B cell (primary cell): ENCODE measurements at regions not wholly inside any gene's neighbourhood (a gene's known extent, or its start where the extent isn't known, plus 50 kb on each side); places are given as distances from the start of the nearest gene placed in this dataset.

Source experiments
- ATAC-seq: fragments of 200-7000 bp; cut with Tn5 transposase; one replicate; pipeline ENCODE4 v1.10.0; 2021; ENCODE audit warnings: low read depth, mild to moderate bottlenecking, moderate number of reproducible peaks, moderate library complexity
- CTCF ChIA-PET: fragments of 350-600 bp; sonication (Branson Sonifier 250); formaldehyde crosslinking; loops from one replicate; lab custom pipeline; 2021; ENCODE audit warnings: antibody characterized with exemption, inconsistent platforms; lab: Charles Lee
- POLR2A ChIA-PET: fragments of 350-600 bp; sonication (Branson Sonifier 250); formaldehyde crosslinking; loops from one replicate; lab custom pipeline; 2021; ENCODE audit warnings: antibody characterized with exemption; lab: Charles Lee
- DNase-seq: peaks from one replicate; pipeline ENCODE4 v3.0.0; 2013
- H2AFZ ChIP-seq: 2 replicates; pipeline ENCODE4 v1.6.1; 2012; ENCODE audit warnings: mild to moderate bottlenecking, low read depth, low read length; ENCODE audit not compliant: insufficient read depth, poor library complexity, severe bottlenecking
- H3K27ac ChIP-seq, 2 donors: 1 replicate in 1 of 2; 2 replicates in 1 of 2; pipeline ENCODE4 v1.5.1; 2012 to 2013; ENCODE audit warnings: low read length in 2 of 2, mild to moderate bottlenecking in 2 of 2, moderate library complexity in 1 of 2
- H3K27me3 ChIP-seq, 4 experiments: fragments of 200-600 bp in 1 of 4; sonication (generic) in 1 of 4; replicated peaks in 1 of 4; 1 replicate in 2 of 4; 2 replicates in 2 of 4; pipeline versions ENCODE4 v1.6.1 to v1.7.0; 2013 to 2016; ENCODE audit warnings: low read length in 3 of 4, mild to moderate bottlenecking in 2 of 4, mixed read lengths in 1 of 4, moderate library complexity in 1 of 4; ENCODE audit not compliant: insufficient read depth in 4 of 4, control insufficient read depth in 3 of 4; ENCODE audit errors: control extremely low read depth in 1 of 4
- H3K36me3 ChIP-seq, 2 experiments: replicated peaks in 1 of 2; 1 replicate in 1 of 2; 2 replicates in 1 of 2; pipeline versions ENCODE4 v1.6.1 to v1.7.1; 2013; ENCODE audit warnings: low read length in 1 of 2; ENCODE audit not compliant: insufficient read depth in 2 of 2, control insufficient read depth in 1 of 2; ENCODE audit errors: control extremely low read depth in 1 of 2, extremely low read depth in 1 of 2
- H3K4me1 ChIP-seq, 2 donors: fragments of 200-600 bp in 1 of 2; sonication (generic) in 1 of 2; 1 replicate in 1 of 2; 2 replicates in 1 of 2; pipeline versions ENCODE4 v1.5.1 to v1.6.1; 2013 to 2017; ENCODE audit warnings: low read length in 2 of 2; ENCODE audit not compliant: control insufficient read depth in 2 of 2, insufficient read depth in 2 of 2
- H3K4me2 ChIP-seq: replicated peaks from 2 replicates; pipeline ENCODE3; 2012; ENCODE audit warnings: mild to moderate bottlenecking, low read depth, low read length; ENCODE audit not compliant: poor library complexity, severe bottlenecking
- H3K4me3 ChIP-seq, 5 experiments: fragments of 200-600 bp in 1 of 5; sonication (generic) in 1 of 5; 1 replicate in 3 of 5; 2 replicates in 2 of 5; pipeline versions ENCODE4 v1.5.1 to v1.7.0; 2011 to 2016; ENCODE audit warnings: low read length in 4 of 5, mild to moderate bottlenecking in 4 of 5, low read depth in 2 of 5, control low read depth in 1 of 5, moderate library complexity in 1 of 5; ENCODE audit not compliant: insufficient read depth in 1 of 5; ENCODE audit errors: control extremely low read depth in 1 of 5, extremely low read depth in 1 of 5
- H3K79me2 ChIP-seq: fragments of 200-600 bp; sonication (generic); one replicate; pipeline ENCODE4 v1.6.0; 2016; ENCODE audit warnings: low read length; ENCODE audit not compliant: control insufficient read depth, insufficient read depth
- H3K9ac ChIP-seq: fragments of 200-600 bp; sonication (generic); 2 replicates; pipeline ENCODE4 v1.6.1; 2017; ENCODE audit warnings: mild to moderate bottlenecking, low read length, moderate library complexity
- H3K9me3 ChIP-seq, 3 donors: one replicate each; pipeline versions ENCODE4 v1.6.1 to v1.7.1; 2013; ENCODE audit warnings: low read length in 2 of 3; ENCODE audit not compliant: control insufficient read depth in 2 of 3, insufficient read depth in 1 of 3; ENCODE audit errors: control extremely low read depth in 1 of 3
- H4K20me1 ChIP-seq: 2 replicates; pipeline ENCODE4 v1.6.0; 2012; ENCODE audit warnings: mild to moderate bottlenecking, low read length; ENCODE audit not compliant: insufficient read depth, control insufficient read depth, poor library complexity, severe bottlenecking
- H3K27ac Mint-ChIP-seq: one replicate; pipeline ENCODE4 v1.8.0; 2021; ENCODE audit warnings: mixed read lengths
- H3K27me3 Mint-ChIP-seq: one replicate; pipeline ENCODE4 v1.8.0; 2021; ENCODE audit warnings: mixed read lengths
- H3K4me1 Mint-ChIP-seq: one replicate; pipeline ENCODE4 v1.8.0; 2021; ENCODE audit warnings: mixed read lengths
- H3K4me3 Mint-ChIP-seq: one replicate; pipeline ENCODE4 v1.8.0; 2021; ENCODE audit warnings: mixed read lengths
- H3K9me3 Mint-ChIP-seq: one replicate; pipeline ENCODE4 v1.8.0; 2022; ENCODE audit warnings: mixed read lengths; ENCODE audit not compliant: insufficient read depth
- CTCF ChIP-seq: fragments of 200-600 bp; IDR thresholded peaks from one replicate; pipeline ENCODE4 v1.8.0; 2022; ENCODE audit warnings: antibody characterized with exemption, mild to moderate bottlenecking
- EZH2 ChIP-seq: IDR thresholded peaks from 2 replicates; pipeline ENCODE4 v1.6.1; 2012; ENCODE audit warnings: borderline replicate concordance, low read depth, mild to moderate bottlenecking, moderate library complexity, low read length; ENCODE audit not compliant: insufficient read depth, poor library complexity, severe bottlenecking
- WGBS: methylation state at CpG from one replicate; pipeline ENCODE4 v1.1.5; 2013; ENCODE audit warnings: missing lambda C conversion rate; ENCODE audit not compliant: insufficient coverage; 5-methylcytosine and 5-hydroxymethylcytosine counted together
- intact Hi-C: fragments of 100-400 bp; cut with micrococcal nuclease; formaldehyde crosslinking; loops from one replicate; pipeline ENCODE4 v1.10.0; 2022

- WGBS = no CpG with 5 or more reads among the region's 1 CpG
- POLR2A ChIA-PET = no interaction called here
These were observed 1533.5 kb upstream of the RAG2 start for GRCh38 chr11:38131535-38131934.

DNA sequence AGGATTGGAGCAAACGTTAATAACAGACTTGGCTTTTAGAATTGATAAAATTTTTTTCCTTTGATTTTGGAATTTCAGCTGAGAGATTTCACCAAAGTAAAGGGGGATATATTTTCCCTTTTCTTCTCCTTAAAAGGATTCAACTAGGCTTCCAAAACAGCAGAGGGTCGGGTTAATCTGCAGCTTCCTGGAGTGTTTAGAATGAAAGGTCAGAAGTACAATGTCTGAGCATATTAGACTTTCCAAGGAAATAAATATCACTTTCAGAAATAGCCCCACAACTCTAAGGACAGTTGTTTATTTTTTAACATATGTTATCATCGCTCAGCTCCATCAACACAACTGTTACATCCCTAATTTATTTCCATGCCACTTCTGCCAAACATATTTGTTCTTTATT lies 1532.9 kb upstream of the RAG2 start:
- Histone ChIP-seq H3K9ac (no peak overlapping the region), H3K27ac (no peak overlapping the region), H3K4me2 (no peak overlapping the region), H2AFZ (no peak overlapping the region), H3K79me2 (no peaks in the 10 kb centered on the region), H3K4me3 (no peak overlapping the region), H3K36me3 (no peaks in the 10 kb centered on the region), H3K27me3 (no peaks in the 10 kb centered on the region), H3K9me3 (peaks cover 0 to 4% (median 2%) of the 10 kb centered on the region in 3 donors), H3K4me1 (no peaks in the 10 kb centered on the region), H4K20me1 (no peaks in the 10 kb centered on the region)
- WGBS = no CpG with 5 or more reads among the region's 3 CpGs
- ChIA-PET POLR2A (no interaction called here), CTCF (no interaction called here)
- DNase-seq = no peak
- no peak overlapping the region for H3K4me3 Mint-ChIP-seq
- no peak for ATAC-seq
- TF ChIP-seq CTCF = no peak
- no peak for TF ChIP-seq EZH2
- intact Hi-C loops = no loop called here
- peaks cover 6% of the 10 kb centered on the region for H3K9me3 Mint-ChIP-seq
- H3K27ac Mint-ChIP-seq = no peak overlapping the region
- no peaks in the 10 kb centered on the region for H3K4me1 Mint-ChIP-seq
- H3K27me3 Mint-ChIP-seq = no peaks in the 10 kb centered on the region

More at GRCh38 chr11:38131535-38131934, 1533.5 kb upstream of the RAG2 start:
- Histone ChIP-seq H3K79me2 (no peaks in the 10 kb centered on the region), H4K20me1 (no peaks in the 10 kb centered on the region), H3K27ac (no peak overlapping the region), H3K4me1 (no peaks in the 10 kb centered on the region), H3K27me3 (no peaks in the 10 kb centered on the region), H3K9me3 (peaks cover 0 to 4% (median 2%) of the 10 kb centered on the region in 3 donors), H3K9ac (no peak overlapping the region), H3K4me2 (no peak overlapping the region), H2AFZ (no peak overlapping the region), H3K4me3 (no peak overlapping the region), H3K36me3 (no peaks in the 10 kb centered on the region)
- CTCF ChIA-PET = no interaction called here
- DNase-seq (no peak), ATAC-seq (no peak)
- Mint-ChIP-seq H3K4me3 (no peak overlapping the region), H3K27ac (no peak overlapping the region), H3K27me3 (no peaks in the 10 kb centered on the region), H3K4me1 (no peaks in the 10 kb centered on the region), H3K9me3 (peaks cover 6% of the 10 kb centered on the region)
- intact Hi-C loops = no loop called here
- TF ChIP-seq EZH2 = no peak
- TF ChIP-seq CTCF = no peak
